GM21619 (cell line): ENCODE measurements at regions not wholly inside any gene's neighbourhood (a gene's known extent, or its start where the extent isn't known, plus 50 kb on each side); places are given as distances from the start of the nearest gene placed in this dataset.

Experiments used
- ATAC-seq: cut with Tn5 transposase; IDR thresholded peaks from one replicate; pipeline ENCODE4 v1.9.1; 2021; ENCODE audit not compliant: unreplicated experiment

- ATAC-seq = no peak
Observed at GRCh38 chr13:72025836-72026235, 158.8 kb upstream of the DACH1 start.

- no peak for ATAC-seq
Observed at GRCh38 chr13:72023895-72024294, 156.9 kb upstream of the DACH1 start.

GRCh38 chr13:72005455-72005854 is 138.5 kb upstream of the DACH1 start:
- no peak for ATAC-seq

GRCh38 chr13:72004784-72005374 is 137.9 kb upstream of the DACH1 start:
- no peak for ATAC-seq

GRCh38 chr13:72004246-72004645 is 137.2 kb upstream of the DACH1 start:
- no peak for ATAC-seq

- ATAC-seq = no peak
Observed at GRCh38 chr13:71998223-71998622, 131.2 kb upstream of the DACH1 start.

GRCh38 chr13:71979616-71980015 is 112.6 kb upstream of the DACH1 start:
- no peak for ATAC-seq

GRCh38 chr13:71977028-71977427 is 110.0 kb upstream of the DACH1 start:
- ATAC-seq = no peak

GRCh38 chr13:71967990-71968389 is 101.0 kb upstream of the DACH1 start:
- ATAC-seq = no peak

- ATAC-seq = no peak
Observed at GRCh38 chr13:71964491-71965100, 97.6 kb upstream of the DACH1 start.

GRCh38 chr13:71962735-71963134 is 95.7 kb upstream of the DACH1 start:
- ATAC-seq = no peak

GRCh38 chr13:71962126-71962525 is 95.1 kb upstream of the DACH1 start:
- no peak for ATAC-seq

GRCh38 chr13:71949441-71949840 is 82.4 kb upstream of the DACH1 start:
- ATAC-seq = no peak

- ATAC-seq = no peak
Observed at GRCh38 chr13:71939186-71939585, 72.2 kb upstream of the DACH1 start.

GRCh38 chr13:71935166-71935840 is 68.3 kb upstream of the DACH1 start:
- ATAC-seq = no peak

GRCh38 chr13:71924931-71925330 is 57.9 kb upstream of the DACH1 start:
- ATAC-seq = no peak

GRCh38 chr13:71922194-71922593 is 55.2 kb upstream of the DACH1 start:
- no peak for ATAC-seq
